Fibroblast of skin of back (primary cell): ENCODE measurements at regions not wholly inside any gene's neighbourhood (a gene's known extent, or its start where the extent isn't known, plus 50 kb on each side); places are given as distances from the start of the nearest gene placed in this dataset.
"Not testable (repeated sequence)": the region's sequence is repeated elsewhere in the genome, so short reads cannot be mapped to it uniquely, and the experiment has no call there.

Source experiments
- DNase-seq: peaks from one replicate; pipeline ENCODE4 v3.0.0-alpha.2; 2013

DNA sequence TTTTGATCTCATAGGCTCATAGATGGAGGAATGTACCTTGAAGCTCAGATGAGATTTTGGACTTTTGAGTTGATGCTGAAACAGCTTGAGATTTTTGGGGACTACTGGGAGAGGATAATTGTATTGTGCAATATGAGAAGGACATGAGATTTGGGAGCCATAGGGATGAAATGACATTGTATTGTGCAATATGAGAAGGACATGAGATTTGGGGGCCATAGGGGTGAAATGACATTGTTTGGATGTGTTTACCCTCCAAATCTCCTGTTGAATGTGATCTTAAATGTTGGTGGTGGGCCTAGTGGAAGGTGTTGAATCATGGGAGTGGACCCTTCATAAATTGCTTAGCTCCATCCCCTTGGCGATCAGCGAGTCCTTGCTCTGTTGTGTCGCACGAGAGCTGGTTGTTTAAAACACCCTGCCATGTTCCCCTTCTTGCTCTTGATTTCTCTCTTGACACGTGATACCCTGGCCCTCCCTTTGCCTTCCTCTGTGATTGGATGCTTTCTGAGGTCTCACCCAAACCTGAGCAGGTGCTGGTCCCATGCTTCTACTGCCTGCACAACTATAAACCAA, 110.9 kb upstream of the TPTE start:
- DNase-seq = not testable (repeated sequence)

DNA sequence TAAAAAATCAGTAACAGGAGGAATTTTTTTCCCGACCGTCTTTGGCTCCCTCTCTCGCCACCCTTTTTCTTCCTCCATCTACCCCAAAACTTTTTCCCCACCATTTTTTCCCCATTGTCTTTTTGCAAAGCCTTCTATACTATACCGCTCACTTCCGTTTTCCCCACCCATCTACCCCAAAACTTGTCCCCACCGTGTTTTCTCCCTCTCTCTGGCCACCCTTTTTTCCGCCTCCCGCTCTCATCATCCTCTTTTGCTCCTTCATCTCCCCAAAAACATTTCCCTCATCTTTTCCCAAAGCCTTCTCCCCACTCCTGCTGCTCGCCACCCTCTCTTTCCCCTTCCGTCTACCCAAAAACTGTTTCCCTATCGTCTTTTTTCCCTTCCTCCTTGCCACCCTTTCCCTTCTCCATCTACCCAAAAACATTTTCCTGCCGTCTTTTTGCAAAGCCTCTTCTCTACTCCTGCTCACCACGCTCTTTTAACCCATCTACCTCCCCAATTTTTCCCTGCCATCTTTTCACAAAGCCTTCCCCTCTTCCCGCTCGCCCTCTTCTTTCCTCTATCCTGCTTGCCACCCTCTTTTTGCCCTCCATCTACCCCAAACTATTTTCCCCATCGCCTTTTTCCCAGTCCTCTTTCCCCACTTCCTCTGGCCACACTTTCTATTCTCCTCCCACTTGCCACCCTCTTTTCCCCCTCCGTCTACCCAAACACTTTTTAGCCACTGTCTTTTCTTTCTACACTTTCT, 109.4 kb upstream of the TPTE start:
- not testable (repeated sequence) for DNase-seq

DNA sequence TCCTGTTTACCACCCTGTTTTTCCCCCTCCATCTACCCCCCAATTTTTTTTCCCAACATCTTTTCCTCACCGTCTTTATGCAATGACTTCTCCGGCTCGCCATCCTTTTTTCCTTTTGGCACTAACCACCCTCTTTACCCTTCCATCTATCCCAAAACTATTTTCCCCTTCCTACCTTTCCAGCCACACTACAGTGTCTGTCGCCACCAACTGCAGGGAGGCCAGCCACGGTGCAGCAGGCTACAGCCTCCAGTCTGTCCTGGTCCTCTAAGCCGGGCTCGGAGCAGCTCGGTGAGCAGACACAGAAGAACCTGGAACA, 108.5 kb upstream of the TPTE start:
- DNase-seq = not testable (repeated sequence)

DNA sequence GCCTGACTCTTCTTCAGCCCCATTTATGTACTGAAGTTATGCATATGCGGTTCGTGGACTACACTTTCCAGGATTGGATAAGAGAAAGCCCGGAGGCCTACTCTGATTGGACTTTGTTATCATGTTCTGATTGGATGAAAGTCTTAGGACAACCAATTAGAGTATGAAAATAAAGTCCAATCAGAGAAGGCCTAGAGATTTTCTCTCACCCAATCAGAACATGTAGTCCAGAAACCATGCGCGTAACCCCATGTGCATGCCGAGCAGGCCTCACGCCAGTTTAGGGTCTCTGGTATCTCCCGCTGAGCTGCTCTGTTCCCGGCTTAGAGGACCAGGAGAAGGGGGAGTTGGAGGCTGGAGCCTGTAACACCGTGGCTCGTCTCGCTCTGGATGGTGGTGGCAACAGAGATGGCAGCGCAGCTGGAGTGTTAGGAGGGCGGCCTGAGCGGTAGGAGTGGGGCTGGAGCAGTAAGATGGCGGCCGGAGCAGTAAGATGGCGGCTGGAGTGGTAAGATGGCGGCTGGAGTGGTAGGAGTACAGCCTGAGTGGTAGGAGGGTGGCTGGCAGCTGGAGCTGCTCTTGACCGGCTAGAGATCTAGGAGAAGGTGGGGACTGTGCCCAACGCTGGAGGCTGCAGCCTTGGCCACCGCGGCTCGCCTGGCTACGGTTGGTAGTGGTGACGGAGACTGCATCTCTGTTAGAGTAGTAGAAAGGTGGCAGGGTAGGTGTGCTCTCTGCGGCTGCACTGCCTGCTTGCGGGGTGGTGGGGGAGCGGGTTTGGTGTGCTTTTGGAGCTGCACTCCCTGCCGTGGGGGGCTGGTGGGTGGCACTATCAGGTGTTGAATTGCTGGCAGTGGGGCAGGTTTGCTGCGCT, 107.9 kb upstream of the TPTE start:
- not testable (repeated sequence) for DNase-seq

DNA sequence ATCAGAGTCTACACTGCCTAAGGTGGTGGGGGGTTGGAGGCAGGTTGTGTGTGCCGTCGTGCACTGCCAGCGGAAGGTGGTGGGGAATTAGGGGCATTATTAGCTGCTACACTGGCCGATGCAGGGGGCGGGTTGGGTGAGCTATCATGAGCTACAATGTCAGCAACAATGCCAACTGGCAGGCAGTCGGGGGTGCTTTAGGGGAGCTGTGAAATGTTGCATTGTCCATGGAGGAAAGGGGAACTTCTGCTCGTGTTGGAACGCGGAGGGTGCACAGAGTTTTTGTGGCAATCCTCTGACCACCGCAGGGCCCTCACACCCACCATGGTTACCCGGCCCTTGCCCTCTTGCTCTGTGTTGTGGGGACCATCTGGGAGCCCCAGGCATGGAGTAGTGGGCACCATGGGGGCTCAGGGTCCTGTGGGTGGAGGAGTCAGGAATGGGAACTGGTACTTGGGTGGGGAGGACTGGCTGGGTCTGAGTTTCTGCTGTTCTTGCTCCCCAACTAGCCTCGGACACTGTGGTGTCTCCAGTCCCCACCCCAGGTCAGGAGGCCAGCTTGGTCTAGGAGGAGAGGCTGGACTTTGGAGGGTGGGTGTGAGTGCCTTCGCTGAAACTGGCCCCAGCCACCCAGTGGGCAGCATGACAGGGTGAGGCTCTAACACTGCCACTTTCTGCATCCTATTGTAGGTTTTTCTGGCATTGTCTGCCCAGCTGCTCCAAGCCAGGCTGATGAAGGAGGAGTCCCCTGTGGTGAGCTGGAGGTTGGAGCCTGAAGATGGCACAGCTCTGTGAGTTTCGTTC, 107.1 kb upstream of the TPTE start:
- DNase-seq = not testable (repeated sequence)

DNA sequence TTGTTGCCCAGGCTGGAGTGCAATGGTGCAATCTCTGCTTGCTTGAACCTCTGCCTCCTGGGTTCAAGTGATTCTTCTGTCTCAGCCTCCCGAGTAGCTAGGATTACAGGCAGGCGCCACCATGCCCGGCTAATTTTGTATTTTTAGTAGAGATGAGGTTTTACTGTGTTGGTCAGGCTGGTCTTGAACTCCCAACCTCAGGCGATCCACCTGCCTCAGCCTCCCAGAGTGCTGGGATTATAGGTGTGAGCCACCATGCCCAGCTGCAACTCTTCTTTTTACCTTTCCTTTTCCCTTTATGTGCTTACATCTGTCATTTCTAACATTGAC, 106.5 kb upstream of the TPTE start:
- DNase-seq = not testable (repeated sequence)

DNA sequence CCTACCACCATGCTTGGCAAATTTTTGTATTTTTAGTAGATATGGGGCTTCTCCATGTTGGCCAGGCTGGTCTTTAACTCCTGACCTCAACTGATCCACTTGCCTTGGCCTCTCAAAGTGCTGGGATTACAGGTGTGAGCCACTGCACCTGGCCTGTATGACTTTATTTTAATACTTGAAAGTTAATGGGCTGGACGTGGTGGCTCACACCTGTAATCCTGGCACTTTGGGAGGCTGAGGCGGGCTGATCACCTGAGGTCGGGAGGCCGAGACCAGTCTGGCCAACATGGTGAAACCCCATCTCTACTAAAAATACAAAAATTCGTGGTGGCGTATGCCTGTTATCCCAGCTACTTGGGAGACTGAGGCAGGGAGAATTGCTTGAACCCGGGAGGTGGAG, 105.9 kb upstream of the TPTE start:
- not testable (repeated sequence) for DNase-seq

DNA sequence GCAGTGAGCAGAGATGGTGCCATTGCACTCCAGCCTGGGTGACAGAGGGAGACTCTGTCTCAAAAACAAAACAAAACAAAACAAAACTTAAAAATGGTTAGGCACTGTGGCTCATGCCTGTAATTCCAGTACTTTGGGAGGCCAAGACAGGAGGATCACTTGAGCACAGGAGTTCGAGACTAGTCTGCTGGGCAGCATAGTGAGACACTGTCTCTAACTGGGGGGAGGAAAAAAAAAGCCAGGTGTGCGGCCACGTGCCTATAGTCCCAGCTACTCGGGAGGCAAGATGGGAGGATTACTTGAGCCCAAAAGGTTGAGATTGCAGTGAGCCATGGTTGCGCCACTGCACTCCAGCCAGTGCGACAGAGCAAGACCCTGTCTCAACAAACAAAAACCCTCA, 105.5 kb upstream of the TPTE start:
- not testable (repeated sequence) for DNase-seq

DNA sequence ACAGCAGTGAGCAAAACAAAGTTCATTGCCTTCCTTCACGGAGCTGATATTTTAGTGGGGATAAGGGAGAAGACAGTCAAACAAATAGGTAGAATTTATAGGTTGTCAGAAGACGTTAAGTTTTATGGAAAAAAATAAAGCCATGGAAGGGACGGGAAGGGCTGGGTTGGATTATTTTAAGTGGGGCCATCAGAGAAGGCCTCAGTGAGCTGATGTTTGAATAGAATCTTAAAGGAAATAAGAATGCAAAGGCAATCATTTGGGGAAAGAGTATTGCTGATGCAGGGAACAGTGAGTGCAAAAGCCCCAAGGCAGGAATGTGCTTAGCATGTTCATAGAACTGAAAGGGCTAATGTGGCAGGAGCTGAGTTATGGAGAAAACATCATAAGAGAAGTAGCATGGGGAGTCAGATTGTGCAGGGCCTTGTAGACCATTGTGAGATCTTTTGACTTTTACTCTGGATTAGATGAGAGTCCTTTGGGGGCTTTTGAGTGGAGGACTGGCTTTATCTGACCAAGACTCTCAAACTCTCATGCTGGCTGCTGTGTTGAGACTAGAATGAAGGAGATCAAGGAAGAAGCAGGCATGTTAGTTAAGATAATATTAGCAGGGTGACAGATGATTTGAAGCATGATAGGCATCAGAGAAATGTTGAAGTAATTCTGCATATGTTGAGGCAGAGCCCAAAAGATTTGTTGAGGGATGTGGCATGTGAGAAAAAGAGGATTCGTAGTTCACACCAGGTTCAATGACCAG, 104.5 kb upstream of the TPTE start:
- not testable (repeated sequence) for DNase-seq

DNA sequence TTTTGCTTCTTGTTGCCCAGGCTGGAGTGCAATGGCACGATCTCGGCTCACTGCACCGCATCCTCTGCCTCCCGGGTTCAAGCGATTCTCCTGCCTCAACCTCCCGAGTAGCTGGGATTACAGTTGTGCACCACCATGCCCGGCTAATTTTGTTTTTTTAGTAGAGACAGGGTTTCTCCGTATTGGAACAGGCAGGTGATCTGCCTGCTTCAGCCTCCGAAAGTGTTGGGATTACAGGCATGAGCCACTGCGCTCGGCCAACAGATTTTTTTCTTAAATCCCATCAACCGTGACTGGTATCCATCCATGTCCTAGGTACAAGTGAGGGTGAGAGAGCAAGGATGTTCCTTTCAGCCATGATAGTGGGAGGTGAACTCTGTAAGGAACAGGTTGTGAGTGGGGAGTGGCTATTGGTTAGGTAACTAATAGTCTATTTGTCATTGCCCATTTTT, 103.8 kb upstream of the TPTE start:
- not testable (repeated sequence) for DNase-seq

DNA sequence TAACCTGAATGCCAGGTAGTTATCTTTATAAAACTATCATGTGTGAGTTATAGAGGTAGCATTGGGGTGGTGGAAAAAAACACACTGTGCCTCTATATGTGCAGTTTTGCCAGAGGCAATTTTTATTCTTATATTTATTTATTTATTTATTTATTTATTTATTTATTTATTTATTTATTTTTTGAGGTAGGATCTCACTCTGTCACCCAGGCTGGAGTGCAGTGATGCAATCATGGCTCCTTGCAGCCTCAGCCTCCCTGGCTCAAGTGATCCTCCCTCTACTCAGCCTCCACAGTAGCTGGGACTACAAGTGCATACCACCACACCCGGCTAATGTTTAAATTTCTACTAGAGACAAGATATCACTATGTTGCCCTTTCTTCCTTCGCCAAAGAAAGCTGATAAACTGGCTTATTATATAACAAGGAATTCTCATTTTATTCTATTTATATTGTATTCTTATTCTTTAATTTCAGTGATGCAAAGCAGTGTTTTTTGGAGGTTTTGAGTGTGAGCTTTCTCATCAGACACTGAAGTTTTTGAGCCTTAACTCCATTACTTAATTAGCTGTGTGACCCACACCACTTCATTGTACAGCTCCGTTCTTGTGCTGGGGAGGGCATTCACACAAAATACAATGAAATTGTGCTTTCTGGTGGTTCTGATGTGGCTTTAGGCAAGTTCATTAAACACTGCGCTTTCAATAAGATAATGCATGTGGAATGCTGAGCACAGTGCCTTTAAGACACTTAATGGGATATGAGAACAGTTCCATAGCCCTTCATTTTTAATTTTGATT, 102.9 kb upstream of the TPTE start:
- DNase-seq = not testable (repeated sequence)

DNA sequence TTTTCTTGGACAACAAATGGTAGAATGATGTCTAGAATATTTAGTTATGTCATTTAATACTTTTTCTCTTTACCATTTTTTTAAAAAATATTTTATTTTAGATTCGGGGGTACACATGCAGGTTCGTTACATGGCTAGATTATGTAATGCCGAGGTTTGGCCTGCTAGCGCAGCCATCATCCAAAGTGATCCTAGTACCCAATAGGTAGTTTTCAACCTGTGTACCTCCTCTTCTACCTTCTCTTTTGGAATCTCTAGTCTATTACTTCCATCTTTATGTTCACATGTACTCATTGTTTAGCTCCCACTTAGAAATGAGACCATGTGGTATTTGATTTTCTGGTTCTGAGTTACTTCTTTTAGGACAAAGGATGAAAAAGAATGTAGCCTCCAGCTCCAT, 100.2 kb upstream of the TPTE start:
- DNase-seq = not testable (repeated sequence)

DNA sequence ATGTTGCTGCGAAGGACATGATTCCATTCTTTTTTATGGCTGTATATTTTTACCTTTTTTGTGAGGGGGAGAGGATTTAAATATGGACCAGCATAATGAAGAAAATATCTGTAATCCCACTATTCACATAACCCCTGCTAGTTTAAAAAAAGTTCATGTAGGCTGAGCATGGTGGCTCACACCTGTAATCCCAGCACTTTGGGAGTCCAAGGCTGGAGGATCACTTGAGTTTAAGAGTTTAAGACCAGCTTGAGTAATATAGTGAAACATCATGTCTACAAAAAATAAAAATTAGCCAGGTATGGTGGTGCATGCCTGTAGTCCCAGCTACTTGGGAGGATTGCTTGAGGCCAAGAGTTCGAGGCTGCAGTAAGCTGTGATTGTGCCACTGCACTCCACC, 99.8 kb upstream of the TPTE start:
- not testable (repeated sequence) for DNase-seq

DNA sequence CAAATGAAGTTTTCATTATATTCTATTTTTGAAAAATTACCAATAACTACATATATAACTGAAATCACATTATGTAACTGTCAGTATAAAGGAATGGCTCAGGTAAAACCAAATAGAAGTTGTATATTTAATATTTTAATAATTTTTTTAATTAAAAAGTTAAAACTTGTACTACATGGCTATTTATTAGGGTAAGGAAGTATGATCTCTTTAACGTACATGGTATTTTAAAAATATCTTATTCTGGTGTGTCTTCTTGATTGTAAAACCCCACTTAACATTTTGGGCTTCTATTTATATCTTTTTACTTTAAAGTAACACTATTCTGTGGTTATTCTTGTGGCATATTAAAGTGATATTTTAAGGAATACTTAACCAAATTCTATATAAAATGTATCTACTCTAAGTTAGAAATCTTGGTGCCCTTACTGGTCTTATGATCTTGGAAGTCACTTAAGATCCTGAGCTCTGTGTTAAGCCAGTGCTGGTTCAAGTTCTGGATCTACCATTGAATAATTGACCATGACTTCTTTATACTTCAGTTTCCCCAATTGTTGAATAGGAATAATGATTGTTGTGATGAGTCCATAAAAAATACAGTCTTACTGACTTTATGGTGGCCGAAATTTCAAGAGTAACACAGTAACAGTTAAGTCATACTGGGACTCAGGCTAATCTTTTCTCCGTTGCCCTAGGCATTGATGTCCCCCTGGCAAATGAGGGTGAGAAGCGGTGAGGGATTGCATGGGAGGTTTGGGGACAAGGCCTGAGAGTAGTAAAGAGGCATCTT, 97.1 kb upstream of the TPTE start:
- not testable (repeated sequence) for DNase-seq

DNA sequence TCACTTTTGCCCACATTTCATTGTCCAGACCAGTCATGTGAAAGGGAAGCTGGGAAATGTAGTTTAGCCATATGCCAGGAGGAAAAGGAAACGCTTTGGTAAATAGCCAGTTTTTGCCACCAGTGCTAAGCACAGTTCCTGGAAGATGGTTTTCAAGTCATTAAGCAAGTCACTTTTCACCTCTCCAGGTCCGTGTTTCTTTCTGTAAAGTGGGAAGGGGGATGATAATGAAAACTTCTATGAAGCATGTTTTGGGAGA, 96.6 kb upstream of the TPTE start:
- not testable (repeated sequence) for DNase-seq

DNA sequence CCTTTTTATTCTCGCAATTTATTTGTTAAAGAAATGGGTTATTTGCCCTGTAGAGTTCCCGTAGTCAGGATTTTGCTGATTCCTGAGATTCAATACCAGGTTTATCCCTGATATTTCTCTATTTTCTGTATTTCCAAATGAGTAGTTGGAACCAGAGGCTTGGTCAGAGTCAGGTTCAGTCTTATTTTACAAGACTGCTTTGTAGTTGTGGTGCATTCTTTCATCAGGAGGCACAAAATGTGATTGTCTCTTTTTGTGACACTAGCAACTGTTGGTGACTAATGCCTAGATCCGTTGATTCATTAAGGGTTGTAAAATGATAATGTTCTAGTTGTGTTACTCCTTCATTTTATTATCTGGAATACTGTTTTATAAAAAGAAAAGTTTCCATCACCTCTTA, 95.5 kb upstream of the TPTE start:
- DNase-seq = no peak

DNA sequence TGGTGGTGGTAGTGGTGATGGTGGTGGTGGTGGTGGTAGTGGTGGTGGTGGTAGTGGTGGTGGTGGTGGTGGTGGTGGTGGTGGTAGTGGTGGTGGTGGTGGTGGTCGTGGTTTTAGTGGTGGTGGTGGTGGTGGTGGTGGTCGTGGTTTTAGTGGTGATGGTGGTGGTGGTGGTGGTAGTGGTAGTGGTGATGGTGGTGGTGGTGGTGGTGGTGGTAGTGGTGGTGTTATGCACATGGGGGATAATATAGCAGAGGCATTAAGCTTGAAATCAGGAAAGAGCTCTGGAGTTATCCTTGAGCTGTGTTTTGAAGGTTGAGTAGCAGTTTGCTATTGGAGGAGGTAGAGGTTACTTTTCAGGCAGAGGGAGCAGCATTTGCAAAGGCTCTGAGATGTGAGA, 94.6 kb upstream of the TPTE start:
- not testable (repeated sequence) for DNase-seq

DNA sequence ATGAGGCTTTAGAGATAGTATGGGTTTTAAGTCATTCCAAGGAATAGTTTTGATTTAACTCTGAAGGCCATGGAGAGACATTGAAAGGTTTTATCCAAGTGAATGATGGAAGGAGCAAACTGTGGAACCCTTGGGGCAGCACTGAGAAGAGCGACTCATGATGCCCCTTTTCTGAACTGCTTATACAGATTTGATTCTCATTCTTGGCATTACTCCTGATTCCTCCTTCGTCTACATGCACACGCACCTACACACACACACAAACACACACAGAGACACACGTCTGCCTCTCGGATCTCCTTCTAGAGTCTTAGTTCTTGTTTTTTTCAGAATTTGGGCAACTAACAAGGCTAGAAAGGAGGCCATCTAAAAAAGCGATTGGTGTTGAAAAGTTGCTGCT, 94.1 kb upstream of the TPTE start:
- DNase-seq = not testable (repeated sequence)

DNA sequence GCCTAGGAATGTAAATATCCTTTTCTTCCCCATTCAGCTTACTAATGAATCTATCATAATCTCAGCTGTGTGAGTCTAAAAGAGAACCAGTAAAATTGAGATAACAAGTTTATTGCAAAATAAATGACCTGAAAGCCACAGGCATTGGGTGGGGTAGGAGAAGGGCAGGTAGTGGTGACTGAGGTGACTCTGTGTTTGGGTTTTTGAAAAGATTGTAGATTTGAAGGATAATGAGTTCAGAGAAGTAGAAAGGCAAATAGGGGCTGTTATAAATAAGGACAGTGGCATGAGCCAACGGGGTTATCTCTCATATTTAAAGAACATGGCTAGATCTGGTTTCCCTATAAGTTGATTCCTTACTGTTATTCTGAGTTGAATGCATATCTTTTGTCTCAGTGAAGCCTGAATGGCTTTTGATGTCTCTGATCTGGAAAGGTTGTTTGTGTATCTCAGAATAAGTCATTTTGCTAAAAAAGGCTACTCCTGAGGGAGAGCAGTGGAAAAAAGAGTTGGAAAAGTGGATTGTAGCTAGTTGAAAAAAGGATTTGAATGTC, 92.3 kb upstream of the TPTE start:
- DNase-seq = not testable (repeated sequence)

DNA sequence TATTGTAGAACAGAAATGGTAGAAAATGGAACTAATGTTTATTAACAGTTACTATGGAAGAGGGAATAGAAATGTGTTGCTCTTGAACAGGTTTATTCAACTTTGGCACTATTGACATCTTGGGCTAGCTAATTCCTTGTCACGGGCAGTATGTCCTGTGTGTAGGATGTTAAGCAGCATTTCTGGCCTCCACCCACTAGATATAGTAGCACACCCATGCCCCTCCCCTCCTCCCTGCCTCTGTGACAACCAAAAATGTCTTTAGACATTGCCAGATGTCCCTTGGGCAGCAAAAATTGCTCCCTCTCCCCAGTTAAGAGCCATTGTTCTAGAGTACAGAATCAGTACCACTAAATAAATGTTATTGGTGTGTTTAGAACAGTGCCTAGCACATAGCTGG, 91.4 kb upstream of the TPTE start:
- DNase-seq = no peak
